ENCODE measurements at regions not wholly inside any gene's neighbourhood (a gene's known extent, or its start where the extent isn't known, plus 50 kb on each side); places are given as distances from the start of the nearest gene placed in this dataset.

DNA sequence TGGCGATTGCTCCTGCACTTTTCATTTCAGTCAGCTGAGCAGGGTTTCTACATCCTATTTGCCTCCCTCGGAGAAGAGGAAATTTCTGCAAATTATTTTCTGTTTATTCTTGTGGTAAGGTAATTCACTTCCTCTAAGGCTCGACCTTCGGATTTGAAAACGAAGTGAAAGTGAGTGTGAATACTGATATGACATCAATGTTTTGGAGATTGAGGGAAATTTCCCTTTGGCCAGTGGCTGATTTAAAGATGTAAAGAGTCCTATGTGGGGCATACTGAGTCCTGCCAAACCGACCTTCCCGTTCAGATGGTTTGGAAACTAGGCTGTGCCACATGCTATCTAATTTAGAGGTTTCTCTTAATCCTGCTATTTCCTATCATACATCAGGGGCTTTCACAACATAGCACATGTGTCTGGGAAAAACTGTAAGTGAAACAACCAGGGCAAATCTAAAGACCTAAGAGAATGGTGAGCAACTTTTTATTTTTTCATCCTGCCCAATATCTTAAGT lies 112.3 kb downstream of the POSTN start:
- H3K4me3 ChIP-seq (replicated peaks in 1 of 3; ENCODE audit: insufficient read depth in 1 of 3, low read depth in 2 of 3, low read length in 3 of 3) = no peak overlapping the region
- DNase-seq (ENCODE audit: low spot score) (no peak), FAIRE-seq (no peak), ATAC-seq (no peak)
- H4K20me1 ChIP-seq (ENCODE audit: insufficient read depth, low read length) = no peaks in the 10 kb centered on the region
- ChIA-PET CTCF (ENCODE audit: low intra/inter-chr PET ratio, low total read pairs) (no interaction called here), POLR2A (no interaction called here)
- H3K9me3 ChIP-seq (ENCODE audit: low read length) = no peaks in the 10 kb centered on the region
- no peak overlapping the region for H3K27ac ChIP-seq (ENCODE audit: extremely low read length, insufficient read depth, low read length)
- no peaks in the 10 kb centered on the region for H3K79me2 ChIP-seq (ENCODE audit: insufficient read depth, low read length)
- H3K36me3 ChIP-seq (replicated peaks in 1 of 2; ENCODE audit: control insufficient read depth in 1 of 2, insufficient read depth in 2 of 2, low read length in 2 of 2) = no peaks in the 10 kb centered on the region
- in situ Hi-C loops (cut with HindIII; ENCODE audit: extremely low pct_ligation_motif_present, low pct_unique_long_range_greater_than_20kb) = no loop called here
- no peak overlapping the region for H2AFZ ChIP-seq (ENCODE audit: low read length)
- no peak for TF ChIP-seq ZBTB1 (CRISPR knock-in tag; IDR thresholded peaks at IDR 0.05; ENCODE audit: borderline replicate concordance)
- TF ChIP-seq GZF1 (CRISPR knock-in tag; IDR thresholded peaks at IDR 0.05) = no peak
- TF ChIP-seq ZNF343 (CRISPR knock-in tag; IDR thresholded peaks at IDR 0.05) = no peak
- TF ChIP-seq FLYWCH1 (CRISPR knock-in tag; IDR thresholded peaks at IDR 0.05) = no peak
- TF ChIP-seq, protein P1, sequence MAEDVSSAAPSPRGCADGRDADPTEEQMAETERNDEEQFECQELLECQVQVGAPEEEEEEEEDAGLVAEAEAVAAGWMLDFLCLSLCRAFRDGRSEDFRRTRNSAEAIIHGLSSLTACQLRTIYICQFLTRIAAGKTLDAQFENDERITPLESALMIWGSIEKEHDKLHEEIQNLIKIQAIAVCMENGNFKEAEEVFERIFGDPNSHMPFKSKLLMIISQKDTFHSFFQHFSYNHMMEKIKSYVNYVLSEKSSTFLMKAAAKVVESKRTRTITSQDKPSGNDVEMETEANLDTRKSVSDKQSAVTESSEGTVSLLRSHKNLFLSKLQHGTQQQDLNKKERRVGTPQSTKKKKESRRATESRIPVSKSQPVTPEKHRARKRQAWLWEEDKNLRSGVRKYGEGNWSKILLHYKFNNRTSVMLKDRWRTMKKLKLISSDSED (CRISPR knock-in tag; IDR thresholded peaks at IDR 0.05) = no peak
- TF ChIP-seq, protein P2, sequence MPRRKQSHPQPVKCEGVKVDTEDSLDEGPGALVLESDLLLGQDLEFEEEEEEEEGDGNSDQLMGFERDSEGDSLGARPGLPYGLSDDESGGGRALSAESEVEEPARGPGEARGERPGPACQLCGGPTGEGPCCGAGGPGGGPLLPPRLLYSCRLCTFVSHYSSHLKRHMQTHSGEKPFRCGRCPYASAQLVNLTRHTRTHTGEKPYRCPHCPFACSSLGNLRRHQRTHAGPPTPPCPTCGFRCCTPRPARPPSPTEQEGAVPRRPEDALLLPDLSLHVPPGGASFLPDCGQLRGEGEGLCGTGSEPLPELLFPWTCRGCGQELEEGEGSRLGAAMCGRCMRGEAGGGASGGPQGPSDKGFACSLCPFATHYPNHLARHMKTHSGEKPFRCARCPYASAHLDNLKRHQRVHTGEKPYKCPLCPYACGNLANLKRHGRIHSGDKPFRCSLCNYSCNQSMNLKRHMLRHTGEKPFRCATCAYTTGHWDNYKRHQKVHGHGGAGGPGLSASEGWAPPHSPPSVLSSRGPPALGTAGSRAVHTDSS (CRISPR knock-in tag; conservative IDR thresholded peaks at IDR 0.05) = no peak
- TF ChIP-seq ZNF337 (CRISPR knock-in tag; IDR thresholded peaks at IDR 0.05; ENCODE audit: borderline replicate concordance, low read depth) = no peak
- TF ChIP-seq RCOR2 (CRISPR knock-in tag; IDR thresholded peaks at IDR 0.05) = no peak
- H3K27me3 ChIP-seq (ENCODE audit: control insufficient read depth in 1 of 2, insufficient read depth in 2 of 2, low read length in 2 of 2) = no peaks in the 10 kb centered on the region
- H3K4me2 ChIP-seq (ENCODE audit: low read depth, low read length) = no peak overlapping the region
- H3K9ac ChIP-seq (ENCODE audit: insufficient read depth, low read depth, low read length) = no peak overlapping the region
- BruUV-seq (replicated peaks) = no TSS peak
- intact Hi-C loops (cut with micrococcal nuclease; ENCODE audit: unreplicated experiment) = no loop called here
- under 1% methylated on average over 7 of the region's 7 CpGs for WGBS (ENCODE audit: low lambda C conversion rate)
- H3K4me1 ChIP-seq (ENCODE audit: insufficient read depth, low read length) = no peaks in the 10 kb centered on the region

Data from HepG2 (cell line).